ENCODE measurements at regions not wholly inside any gene's neighbourhood (a gene's known extent, or its start where the extent isn't known, plus 50 kb on each side); places are given as distances from the start of the nearest gene placed in this dataset.

GRCh38 chr6:33869826-33870423 lies 66.1 kb upstream of the MLN start:
- H3K27me3 ChIP-seq (ENCODE audit: insufficient read depth, low read length): peaks cover 4% of the 10 kb centered on the region; the same call in 1 of the 2 replicates
- H3K9me3 ChIP-seq (ENCODE audit: low read length): no peaks in the 10 kb centered on the region
- no peaks in the 10 kb centered on the region for H3K4me1 ChIP-seq (ENCODE audit: insufficient read depth, low read length, severe bottlenecking)

GRCh38 chr6:33869121-33869520 lies 65.3 kb upstream of the MLN start:
- Histone ChIP-seq H3K27me3 (ENCODE audit: insufficient read depth, low read length) (peaks cover 4% of the 10 kb centered on the region; the same call in 1 of the 2 replicates), H3F3A (ENCODE audit: insufficient read depth, low read length) (no peaks in the 10 kb centered on the region), H3K9me2 (ENCODE audit: low read depth, low read length) (no peaks in the 10 kb centered on the region), H3K79me2 (ENCODE audit: insufficient read depth, low read length) (no peaks in the 10 kb centered on the region), H3K27ac (ENCODE audit: low read depth, low read length, poor library complexity, severe bottlenecking) (no peak overlapping the region), H3K4me3 (ENCODE audit: low read depth, low read length, poor library complexity, severe bottlenecking) (no peak overlapping the region), H3K9me3 (ENCODE audit: low read length) (no peaks in the 10 kb centered on the region), H2AFZ (ENCODE audit: low read length) (no peak overlapping the region), H4K20me1 (ENCODE audit: insufficient read depth, low read length) (no peaks in the 10 kb centered on the region), H3K36me3 (ENCODE audit: insufficient read depth, low read length) (no peaks in the 10 kb centered on the region), H3K9ac (ENCODE audit: low read length) (no peak overlapping the region), H3K4me1 (ENCODE audit: insufficient read depth, low read length, severe bottlenecking) (no peaks in the 10 kb centered on the region), H3K4me2 (ENCODE audit: low read length) (no peak overlapping the region)
- TF ChIP-seq EZH2 (IDR thresholded peaks at IDR 0.05; ENCODE audit: borderline replicate concordance, low read length): no peak
- TF ChIP-seq CTCF (IDR thresholded peaks at IDR 0.05; ENCODE audit: low read length): no peak

More at GRCh38 chr6:33869826-33870423, 66.1 kb upstream of the MLN start:
- H4K20me1 ChIP-seq (ENCODE audit: insufficient read depth, low read length): no peaks in the 10 kb centered on the region
- no peaks in the 10 kb centered on the region for H3K9me2 ChIP-seq (ENCODE audit: low read depth, low read length)
- H3K4me2 ChIP-seq (ENCODE audit: low read length): no peak overlapping the region
- no peak overlapping the region for H3K4me3 ChIP-seq (ENCODE audit: low read depth, low read length, poor library complexity, severe bottlenecking)
- no peak overlapping the region for H3K27ac ChIP-seq (ENCODE audit: low read depth, low read length, poor library complexity, severe bottlenecking)
- H3K36me3 ChIP-seq (ENCODE audit: insufficient read depth, low read length): no peaks in the 10 kb centered on the region
- no peak overlapping the region for H3K9ac ChIP-seq (ENCODE audit: low read length)
- H2AFZ ChIP-seq (ENCODE audit: low read length): no peak overlapping the region
- no peak for TF ChIP-seq EZH2 (IDR thresholded peaks at IDR 0.05; ENCODE audit: borderline replicate concordance, low read length)
- no peak for TF ChIP-seq CTCF (IDR thresholded peaks at IDR 0.05; ENCODE audit: low read length)
- H3K79me2 ChIP-seq (ENCODE audit: insufficient read depth, low read length): no peaks in the 10 kb centered on the region
- no peaks in the 10 kb centered on the region for H3F3A ChIP-seq (ENCODE audit: insufficient read depth, low read length)

GRCh38 chr6:33868141-33868540 lies 64.3 kb upstream of the MLN start:
- Histone ChIP-seq H3K36me3 (ENCODE audit: insufficient read depth, low read length) (no peaks in the 10 kb centered on the region), H3K27me3 (ENCODE audit: insufficient read depth, low read length) (peaks cover 4% of the 10 kb centered on the region; the same call in 1 of the 2 replicates), H2AFZ (ENCODE audit: low read length) (no peak overlapping the region), H3K4me2 (ENCODE audit: low read length) (no peak overlapping the region), H3K9me2 (ENCODE audit: low read depth, low read length) (no peaks in the 10 kb centered on the region), H3K9ac (ENCODE audit: low read length) (no peak overlapping the region), H3K9me3 (ENCODE audit: low read length) (no peaks in the 10 kb centered on the region), H3K79me2 (ENCODE audit: insufficient read depth, low read length) (no peaks in the 10 kb centered on the region), H3F3A (ENCODE audit: insufficient read depth, low read length) (no peaks in the 10 kb centered on the region), H3K4me3 (ENCODE audit: low read depth, low read length, poor library complexity, severe bottlenecking) (no peak overlapping the region), H4K20me1 (ENCODE audit: insufficient read depth, low read length) (no peaks in the 10 kb centered on the region), H3K27ac (ENCODE audit: low read depth, low read length, poor library complexity, severe bottlenecking) (no peak overlapping the region), H3K4me1 (ENCODE audit: insufficient read depth, low read length, severe bottlenecking) (no peaks in the 10 kb centered on the region)
- no peak for TF ChIP-seq EZH2 (IDR thresholded peaks at IDR 0.05; ENCODE audit: borderline replicate concordance, low read length)
- no peak for TF ChIP-seq CTCF (IDR thresholded peaks at IDR 0.05; ENCODE audit: low read length)

Measured in OCI-LY1 (cell line).